ENCODE measurements at regions not wholly inside any gene's neighbourhood (a gene's known extent, or its start where the extent isn't known, plus 50 kb on each side); places are given as distances from the start of the nearest gene placed in this dataset.

- no peaks in the 10 kb centered on the region for H3K9me3 ChIP-seq
- WGBS = 73% methylated on average over 4 of the region's 4 CpGs
- no peaks in the 10 kb centered on the region for H3K36me3 ChIP-seq
- H3K27me3 ChIP-seq = no peaks in the 10 kb centered on the region
- TF ChIP-seq CTCF (IDR thresholded peaks at IDR 0.05) (no peak), EP300 (IDR thresholded peaks at IDR 0.05) (no peak), POLR2AphosphoS5 (IDR thresholded peaks at IDR 0.05) (no peak), POLR2A (IDR thresholded peaks at IDR 0.05) (no peak)
- H3K4me1 ChIP-seq = no peaks in the 10 kb centered on the region
- H3K27ac ChIP-seq = no peak overlapping the region
- no peak overlapping the region for H3K4me3 ChIP-seq
- DNase-seq (ENCODE audit: low spot score in 2 of 2) = no peak
Measured at GRCh38 chr10:105925045-105925785, 1239.3 kb downstream of the SORCS1 start.

GRCh38 chr10:105921348-105921747, 1243.2 kb downstream of the SORCS1 start:
- Histone ChIP-seq H3K27ac (no peak overlapping the region), H3K9me3 (no peaks in the 10 kb centered on the region), H3K27me3 (no peaks in the 10 kb centered on the region), H3K4me1 (no peaks in the 10 kb centered on the region), H3K4me3 (no peak overlapping the region), H3K36me3 (no peaks in the 10 kb centered on the region)
- WGBS = 88% methylated on average over 3 of the region's 3 CpGs
- no peak for DNase-seq (ENCODE audit: low spot score in 2 of 2)
- TF ChIP-seq EP300 (IDR thresholded peaks at IDR 0.05) (no peak), POLR2A (IDR thresholded peaks at IDR 0.05) (no peak), POLR2AphosphoS5 (IDR thresholded peaks at IDR 0.05) (no peak), CTCF (IDR thresholded peaks at IDR 0.05) (no peak)

DNA sequence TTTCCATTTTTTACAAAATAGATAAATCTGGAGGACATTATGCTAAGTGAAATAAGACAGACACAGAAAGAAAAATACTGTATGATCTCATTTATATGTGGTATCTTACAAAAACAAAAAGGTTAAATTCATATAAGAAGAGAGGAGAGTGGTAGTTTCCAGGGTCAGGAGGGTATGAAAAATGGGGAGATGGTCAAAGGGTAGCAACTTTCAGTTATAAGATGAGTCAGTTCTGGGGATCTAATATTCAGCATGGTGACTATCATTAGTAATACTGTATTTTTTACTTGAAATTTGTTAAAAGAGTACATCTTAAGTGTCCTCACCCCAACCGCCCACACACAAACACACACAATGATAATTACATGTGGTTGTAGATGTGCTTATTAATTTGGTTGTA, 1250.1 kb downstream of the SORCS1 start:
- no peaks in the 10 kb centered on the region for H3K36me3 ChIP-seq
- H3K27ac ChIP-seq = no peak overlapping the region
- no peak overlapping the region for H3K4me3 ChIP-seq
- DNase-seq (ENCODE audit: low spot score in 2 of 2) = no peak
- 91% methylated on average over 1 of the region's 1 CpG for WGBS
- TF ChIP-seq POLR2A (IDR thresholded peaks at IDR 0.05) (no peak), CTCF (IDR thresholded peaks at IDR 0.05) (no peak), POLR2AphosphoS5 (IDR thresholded peaks at IDR 0.05) (no peak), EP300 (IDR thresholded peaks at IDR 0.05) (no peak)
- no peaks in the 10 kb centered on the region for H3K27me3 ChIP-seq
- no peaks in the 10 kb centered on the region for H3K9me3 ChIP-seq
- no peaks in the 10 kb centered on the region for H3K4me1 ChIP-seq

GRCh38 chr10:105908701-105909100, 1255.8 kb downstream of the SORCS1 start:
- Histone ChIP-seq H3K4me3 (no peak overlapping the region), H3K9me3 (no peaks in the 10 kb centered on the region), H3K36me3 (no peaks in the 10 kb centered on the region), H3K4me1 (no peaks in the 10 kb centered on the region), H3K27me3 (no peaks in the 10 kb centered on the region), H3K27ac (no peak overlapping the region)
- DNase-seq (ENCODE audit: low spot score in 2 of 2) = no peak
- TF ChIP-seq EP300 (IDR thresholded peaks at IDR 0.05) (no peak), CTCF (IDR thresholded peaks at IDR 0.05) (no peak), POLR2A (IDR thresholded peaks at IDR 0.05) (no peak), POLR2AphosphoS5 (IDR thresholded peaks at IDR 0.05) (no peak)
- WGBS = 38% methylated on average over 1 of the region's 1 CpG

DNA sequence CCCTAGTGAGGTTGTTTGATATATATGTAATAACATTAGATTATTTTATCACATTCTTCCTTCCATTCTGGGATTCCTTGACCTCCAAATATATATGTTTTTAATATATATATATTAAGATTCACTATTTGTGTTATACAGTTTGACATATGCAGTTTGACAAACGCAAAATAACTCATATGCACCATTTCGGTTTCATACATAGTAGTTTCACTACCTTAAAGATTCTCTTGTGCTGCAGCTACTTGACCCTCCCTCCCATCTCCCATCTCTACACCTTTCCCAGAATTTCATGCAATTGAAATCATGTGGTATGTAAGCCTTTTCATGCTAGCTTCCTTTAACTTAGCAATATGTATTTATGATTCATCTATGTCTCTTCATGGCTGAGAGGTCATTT, 1244.4 kb downstream of the SORCS3 start:
- no peaks in the 10 kb centered on the region for H3K36me3 ChIP-seq
- no peak overlapping the region for H3K27ac ChIP-seq
- no peak for TF ChIP-seq POLR2A (IDR thresholded peaks at IDR 0.05)
- no peak for TF ChIP-seq CTCF (IDR thresholded peaks at IDR 0.05)
- no peak for TF ChIP-seq EP300 (IDR thresholded peaks at IDR 0.05)
- no peak for TF ChIP-seq POLR2AphosphoS5 (IDR thresholded peaks at IDR 0.05)
- WGBS = 89% methylated on average over 2 of the region's 2 CpGs
- H3K27me3 ChIP-seq = no peaks in the 10 kb centered on the region
- H3K4me3 ChIP-seq = no peak overlapping the region
- no peaks in the 10 kb centered on the region for H3K4me1 ChIP-seq
- peaks cover 6% of the 10 kb centered on the region for H3K9me3 ChIP-seq
- DNase-seq (ENCODE audit: low spot score in 2 of 2) = no peak

Measured in suprapubic skin (tissue), 4 donors.